SK-N-SH treated with all-trans-retinoic acid at 6 μM for 48 hours (cell line): ENCODE measurements at regions not wholly inside any gene's neighbourhood (a gene's known extent, or its start where the extent isn't known, plus 50 kb on each side); places are given as distances from the start of the nearest gene placed in this dataset.

ENCODE experiments used
- ATAC-seq: fragments of 200-7000 bp; cut with Tn5 transposase; 3 replicates; pipeline ENCODE4 v1.9.1; 2020; ENCODE audit warnings: mild to moderate bottlenecking, moderate library complexity
- ARNTL ChIP-seq: fragments of 450-650 bp; formaldehyde crosslinking; IDR thresholded peaks from 2 replicates; pipeline ENCODE4 v1.5.0; 2020; ENCODE audit warnings: low read depth, mild to moderate bottlenecking, moderate library complexity, borderline replicate concordance
- BACH2 ChIP-seq: fragments of 250-450 bp; sonication (Bioruptor Pico); IDR thresholded peaks from 2 replicates; pipeline ENCODE4 v1.9.0; 2021; ENCODE audit warnings: mild to moderate bottlenecking, borderline replicate concordance
- CREB5 ChIP-seq: fragments of 250-450 bp; sonication (Bioruptor Pico); IDR thresholded peaks from 2 replicates; pipeline ENCODE4 v1.5.1; 2020; ENCODE audit warnings: low read depth, mild to moderate bottlenecking, moderate library complexity
- CSDC2 ChIP-seq: fragments of 250-450 bp; sonication (Bioruptor Pico); IDR thresholded peaks from 2 replicates; pipeline ENCODE4 v1.5.0; 2020; ENCODE audit warnings: mild to moderate bottlenecking, moderate library complexity
- ESRRG ChIP-seq: fragments of 250-450 bp; sonication (Bioruptor Pico); IDR thresholded peaks from 2 replicates; pipeline ENCODE4 v1.6.1; 2021; ENCODE audit warnings: mild to moderate bottlenecking
- GLIS3 ChIP-seq: fragments of 250-450 bp; sonication (Bioruptor Pico); IDR thresholded peaks from 2 replicates; pipeline ENCODE4 v1.5.0; 2020; ENCODE audit warnings: mild to moderate bottlenecking, moderate library complexity
- OSR1 ChIP-seq: fragments of 250-450 bp; sonication (Bioruptor Pico); IDR thresholded peaks from 2 replicates; pipeline ENCODE4 v1.8.0; 2022; ENCODE audit warnings: moderate library complexity, mild to moderate bottlenecking, inconsistent platforms
- POU6F1 ChIP-seq: fragments of 250-450 bp; sonication (Bioruptor Pico); IDR thresholded peaks from 2 replicates; pipeline ENCODE4 v1.8.0; 2021; ENCODE audit warnings: low read depth, mild to moderate bottlenecking, moderate library complexity, borderline replicate concordance
- PPARA ChIP-seq: fragments of 250-450 bp; sonication (Bioruptor Pico); IDR thresholded peaks from 2 replicates; pipeline ENCODE4 v1.5.0; 2020; ENCODE audit warnings: mild to moderate bottlenecking, borderline replicate concordance
- RARB ChIP-seq: fragments of 250-450 bp; sonication (Bioruptor Pico); IDR thresholded peaks from 2 replicates; pipeline ENCODE4 v1.8.0; 2021; ENCODE audit warnings: mild to moderate bottlenecking, moderate library complexity
- TCF4 ChIP-seq: fragments of 250-450 bp; sonication (Bioruptor Pico); IDR thresholded peaks from 2 replicates; pipeline ENCODE4 v1.8.0; 2021; ENCODE audit warnings: mild to moderate bottlenecking, moderate library complexity, borderline replicate concordance
- TOX ChIP-seq: fragments of 250-450 bp; sonication (Bioruptor Pico); IDR thresholded peaks from 2 replicates; pipeline ENCODE4 v1.8.0; 2021; ENCODE audit warnings: mild to moderate bottlenecking, moderate library complexity, borderline replicate concordance
- ZC3H10 ChIP-seq: fragments of 250-450 bp; sonication (Bioruptor Pico); IDR thresholded peaks from 2 replicates; pipeline ENCODE4 v1.5.1; 2021; ENCODE audit warnings: mild to moderate bottlenecking, moderate library complexity
- ZFP3 ChIP-seq: fragments of 250-450 bp; sonication (Bioruptor Pico); IDR thresholded peaks from 2 replicates; pipeline ENCODE4 v1.5.0; 2020; ENCODE audit warnings: mild to moderate bottlenecking, moderate library complexity
- ZFP30 ChIP-seq: fragments of 450-650 bp; formaldehyde crosslinking; IDR thresholded peaks from 2 replicates; pipeline ENCODE4 v1.5.0; 2022; ENCODE audit warnings: mild to moderate bottlenecking, moderate library complexity
- ZNF565 ChIP-seq: fragments of 450-650 bp; formaldehyde crosslinking; conservative IDR thresholded peaks from 2 replicates; pipeline ENCODE4 v1.5.0; 2020; ENCODE audit warnings: low read depth, mild to moderate bottlenecking, moderate library complexity
- ZNF70 ChIP-seq: fragments of 450-650 bp; formaldehyde crosslinking; IDR thresholded peaks from 2 replicates; pipeline ENCODE4 v1.5.0; 2020; ENCODE audit warnings: mild to moderate bottlenecking, moderate library complexity
- ZNF8 ChIP-seq: fragments of 450-650 bp; formaldehyde crosslinking; IDR thresholded peaks from 2 replicates; pipeline ENCODE4 v1.5.0; 2020; ENCODE audit warnings: mild to moderate bottlenecking, moderate library complexity
- TF ChIP-seq, protein P1 (sequence below): fragments of 250-450 bp; sonication (Bioruptor Pico); IDR thresholded peaks from 2 replicates; pipeline ENCODE4 v1.8.0; 2020; ENCODE audit warnings: mild to moderate bottlenecking, moderate library complexity, borderline replicate concordance
- TF ChIP-seq, protein P2 (sequence below): fragments of 250-450 bp; sonication (Bioruptor Pico); IDR thresholded peaks from 2 replicates; pipeline ENCODE4 v1.5.1; 2021; ENCODE audit warnings: mild to moderate bottlenecking, moderate library complexity
- TF ChIP-seq, protein P3 (sequence below): fragments of 250-450 bp; sonication (Bioruptor Pico); IDR thresholded peaks from 2 replicates; pipeline ENCODE4 v1.5.0; 2020; ENCODE audit warnings: mild to moderate bottlenecking, moderate library complexity

- TF ChIP-seq POU6F1 (CRISPR knock-in tag) (no peak), ZNF70 (CRISPR knock-in tag) (no peak), GLIS3 (CRISPR knock-in tag) (no peak)
Measured at GRCh38 chr2:240295256-240296103, 140.0 kb upstream of the GPC1 start (continued).

GRCh38 chr2:240296104-240296406, 139.4 kb upstream of the GPC1 start:
- ATAC-seq, result no peak
- TF ChIP-seq, protein P1, sequence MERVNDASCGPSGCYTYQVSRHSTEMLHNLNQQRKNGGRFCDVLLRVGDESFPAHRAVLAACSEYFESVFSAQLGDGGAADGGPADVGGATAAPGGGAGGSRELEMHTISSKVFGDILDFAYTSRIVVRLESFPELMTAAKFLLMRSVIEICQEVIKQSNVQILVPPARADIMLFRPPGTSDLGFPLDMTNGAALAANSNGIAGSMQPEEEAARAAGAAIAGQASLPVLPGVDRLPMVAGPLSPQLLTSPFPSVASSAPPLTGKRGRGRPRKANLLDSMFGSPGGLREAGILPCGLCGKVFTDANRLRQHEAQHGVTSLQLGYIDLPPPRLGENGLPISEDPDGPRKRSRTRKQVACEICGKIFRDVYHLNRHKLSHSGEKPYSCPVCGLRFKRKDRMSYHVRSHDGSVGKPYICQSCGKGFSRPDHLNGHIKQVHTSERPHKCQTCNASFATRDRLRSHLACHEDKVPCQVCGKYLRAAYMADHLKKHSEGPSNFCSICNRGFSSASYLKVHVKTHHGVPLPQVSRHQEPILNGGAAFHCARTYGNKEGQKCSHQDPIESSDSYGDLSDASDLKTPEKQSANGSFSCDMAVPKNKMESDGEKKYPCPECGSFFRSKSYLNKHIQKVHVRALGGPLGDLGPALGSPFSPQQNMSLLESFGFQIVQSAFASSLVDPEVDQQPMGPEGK, result no peak
- no peak for TF ChIP-seq TCF4 (CRISPR knock-in tag)
- TF ChIP-seq ZNF8 (CRISPR knock-in tag), result no peak
- no peak for TF ChIP-seq CREB5 (CRISPR knock-in tag)
- no peak for TF ChIP-seq RARB
- no peak for TF ChIP-seq ESRRG (CRISPR knock-in tag)
- no peak for TF ChIP-seq ZNF70 (CRISPR knock-in tag)
- no peak for TF ChIP-seq POU6F1 (CRISPR knock-in tag)
- TF ChIP-seq ARNTL, result no peak
- TF ChIP-seq, protein P2, sequence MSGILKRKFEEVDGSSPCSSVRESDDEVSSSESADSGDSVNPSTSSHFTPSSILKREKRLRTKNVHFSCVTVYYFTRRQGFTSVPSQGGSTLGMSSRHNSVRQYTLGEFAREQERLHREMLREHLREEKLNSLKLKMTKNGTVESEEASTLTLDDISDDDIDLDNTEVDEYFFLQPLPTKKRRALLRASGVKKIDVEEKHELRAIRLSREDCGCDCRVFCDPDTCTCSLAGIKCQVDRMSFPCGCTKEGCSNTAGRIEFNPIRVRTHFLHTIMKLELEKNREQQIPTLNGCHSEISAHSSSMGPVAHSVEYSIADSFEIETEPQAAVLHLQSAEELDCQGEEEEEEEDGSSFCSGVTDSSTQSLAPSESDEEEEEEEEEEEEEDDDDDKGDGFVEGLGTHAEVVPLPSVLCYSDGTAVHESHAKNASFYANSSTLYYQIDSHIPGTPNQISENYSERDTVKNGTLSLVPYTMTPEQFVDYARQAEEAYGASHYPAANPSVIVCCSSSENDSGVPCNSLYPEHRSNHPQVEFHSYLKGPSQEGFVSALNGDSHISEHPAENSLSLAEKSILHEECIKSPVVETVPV (CRISPR knock-in tag), result no peak
- TF ChIP-seq TOX, result no peak
- no peak for TF ChIP-seq OSR1 (CRISPR knock-in tag)
- no peak for TF ChIP-seq ZC3H10 (CRISPR knock-in tag)
- TF ChIP-seq PPARA (CRISPR knock-in tag), result no peak
- no peak for TF ChIP-seq BACH2 (CRISPR knock-in tag)
- TF ChIP-seq ZNF565 (CRISPR knock-in tag), result no peak
- no peak for TF ChIP-seq CSDC2
- no peak for TF ChIP-seq ZFP30 (CRISPR knock-in tag)

DNA sequence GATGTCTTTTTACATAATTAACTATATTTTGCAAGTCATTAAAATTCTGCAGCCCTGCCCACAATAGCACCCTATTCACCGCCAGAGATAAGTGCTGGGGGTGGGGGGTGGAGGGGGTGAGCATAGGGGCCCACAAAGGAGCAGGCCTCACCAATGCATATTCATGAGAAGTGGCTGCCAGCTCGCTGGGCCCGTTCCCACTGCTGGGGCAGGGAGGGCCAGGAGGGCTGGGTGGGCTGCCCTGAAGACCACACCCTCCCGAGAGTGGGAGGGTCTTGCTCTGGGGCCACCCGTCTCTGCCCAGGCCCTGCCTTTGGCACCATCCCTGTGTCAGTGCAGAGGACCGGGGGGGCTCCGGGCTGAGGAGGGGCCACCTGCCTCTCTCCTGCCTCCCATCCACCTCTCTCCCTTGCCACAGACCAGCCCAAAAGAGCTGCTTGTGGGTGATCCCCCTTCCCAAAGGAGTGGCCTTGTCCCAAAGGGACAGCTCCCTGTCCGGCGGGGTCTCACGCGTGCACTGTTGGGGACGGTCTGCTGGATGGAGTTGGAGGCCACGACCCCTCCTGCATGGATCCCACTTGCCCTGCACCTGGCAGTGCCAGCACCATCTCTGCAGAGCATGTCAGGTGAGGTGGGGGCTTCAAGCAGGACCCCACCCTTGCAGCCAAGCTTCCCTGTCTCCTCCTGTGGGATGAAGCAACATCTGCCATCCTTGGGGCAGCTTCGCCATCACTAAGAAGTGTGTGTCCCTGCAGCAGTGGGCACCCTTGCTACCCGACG, 138.8 kb upstream of the GPC1 start:
- no peak for ATAC-seq

More for the DNA sequence above, 138.8 kb upstream of the GPC1 start:
- TF ChIP-seq ESRRG (CRISPR knock-in tag), result no peak
- no peak for TF ChIP-seq BACH2 (CRISPR knock-in tag)
- no peak for TF ChIP-seq RARB
- TF ChIP-seq POU6F1 (CRISPR knock-in tag), result no peak
- TF ChIP-seq GLIS3 (CRISPR knock-in tag), result no peak
- TF ChIP-seq ZC3H10 (CRISPR knock-in tag), result no peak
- no peak for TF ChIP-seq ZNF8 (CRISPR knock-in tag)
- no peak for TF ChIP-seq ZFP3 (CRISPR knock-in tag)
- TF ChIP-seq, protein P3, sequence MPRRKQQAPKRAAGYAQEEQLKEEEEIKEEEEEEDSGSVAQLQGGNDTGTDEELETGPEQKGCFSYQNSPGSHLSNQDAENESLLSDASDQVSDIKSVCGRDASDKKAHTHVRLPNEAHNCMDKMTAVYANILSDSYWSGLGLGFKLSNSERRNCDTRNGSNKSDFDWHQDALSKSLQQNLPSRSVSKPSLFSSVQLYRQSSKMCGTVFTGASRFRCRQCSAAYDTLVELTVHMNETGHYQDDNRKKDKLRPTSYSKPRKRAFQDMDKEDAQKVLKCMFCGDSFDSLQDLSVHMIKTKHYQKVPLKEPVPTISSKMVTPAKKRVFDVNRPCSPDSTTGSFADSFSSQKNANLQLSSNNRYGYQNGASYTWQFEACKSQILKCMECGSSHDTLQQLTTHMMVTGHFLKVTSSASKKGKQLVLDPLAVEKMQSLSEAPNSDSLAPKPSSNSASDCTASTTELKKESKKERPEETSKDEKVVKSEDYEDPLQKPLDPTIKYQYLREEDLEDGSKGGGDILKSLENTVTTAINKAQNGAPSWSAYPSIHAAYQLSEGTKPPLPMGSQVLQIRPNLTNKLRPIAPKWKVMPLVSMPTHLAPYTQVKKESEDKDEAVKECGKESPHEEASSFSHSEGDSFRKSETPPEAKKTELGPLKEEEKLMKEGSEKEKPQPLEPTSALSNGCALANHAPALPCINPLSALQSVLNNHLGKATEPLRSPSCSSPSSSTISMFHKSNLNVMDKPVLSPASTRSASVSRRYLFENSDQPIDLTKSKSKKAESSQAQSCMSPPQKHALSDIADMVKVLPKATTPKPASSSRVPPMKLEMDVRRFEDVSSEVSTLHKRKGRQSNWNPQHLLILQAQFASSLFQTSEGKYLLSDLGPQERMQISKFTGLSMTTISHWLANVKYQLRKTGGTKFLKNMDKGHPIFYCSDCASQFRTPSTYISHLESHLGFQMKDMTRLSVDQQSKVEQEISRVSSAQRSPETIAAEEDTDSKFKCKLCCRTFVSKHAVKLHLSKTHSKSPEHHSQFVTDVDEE, result no peak
- no peak for TF ChIP-seq OSR1 (CRISPR knock-in tag)
- TF ChIP-seq CREB5 (CRISPR knock-in tag), result no peak
- TF ChIP-seq CSDC2, result no peak
